T1000 (cell line): ENCODE measurements at regions not wholly inside any gene's neighbourhood (a gene's known extent, or its start where the extent isn't known, plus 50 kb on each side); places are given as distances from the start of the nearest gene placed in this dataset.
"Not testable (repeated sequence)": the region's sequence is repeated elsewhere in the genome, so short reads cannot be mapped to it uniquely, and the experiment has no call there.

Experiments used
- DNase-seq: peaks from one replicate; lab custom pipeline; 2025; ENCODE audit warnings: mixed read lengths; lab: John Stamatoyannopoulos, UW

GRCh38 chr12:46669720-46670119 lies 156.1 kb downstream of the SLC38A4 start:
- no peak for DNase-seq

DNA sequence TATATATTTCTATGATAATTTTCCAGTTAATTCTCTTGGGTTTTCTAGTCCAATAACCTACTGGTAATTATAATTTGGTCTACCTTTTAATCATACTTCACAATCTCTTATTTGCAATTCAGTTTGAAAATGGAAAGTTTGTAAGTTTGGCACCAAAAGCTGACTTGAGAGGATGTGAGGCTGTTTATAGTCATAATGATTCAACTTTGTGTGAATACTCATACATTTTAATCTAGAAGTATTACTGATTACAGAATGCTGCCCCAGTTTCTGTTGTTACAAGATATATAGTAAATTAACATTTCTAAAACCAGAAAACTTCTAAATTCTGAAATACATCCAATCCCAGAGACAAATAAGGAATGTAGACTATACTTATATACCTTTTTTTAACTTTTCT lies 158.2 kb downstream of the SLC38A4 start:
- DNase-seq = no peak

DNA sequence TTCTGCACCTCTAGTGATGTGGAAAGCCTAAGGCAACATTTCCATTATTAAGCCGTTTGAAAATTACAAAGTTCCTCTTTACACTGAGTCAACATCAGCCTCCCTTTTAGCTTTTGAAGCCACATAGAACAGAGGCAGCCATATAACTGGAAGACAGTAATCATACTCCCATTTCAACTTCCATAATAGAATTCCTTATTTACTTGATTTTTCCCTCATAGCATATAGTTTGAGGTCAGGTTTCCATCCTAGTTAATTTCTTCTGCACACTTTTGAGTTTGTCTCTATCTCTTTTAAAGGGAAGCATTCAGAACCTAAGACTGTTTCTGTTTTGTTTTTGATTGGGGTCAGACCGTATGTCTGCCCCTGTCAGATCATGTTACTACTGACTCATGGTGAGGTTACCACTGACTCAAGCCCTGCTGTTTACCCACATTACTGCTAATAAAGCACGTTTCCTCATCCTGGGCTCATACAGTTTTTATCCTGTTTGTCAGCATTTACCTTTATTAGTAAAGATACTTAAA lies 161.0 kb downstream of the SLC38A4 start:
- DNase-seq = peak; percentile 34

DNA sequence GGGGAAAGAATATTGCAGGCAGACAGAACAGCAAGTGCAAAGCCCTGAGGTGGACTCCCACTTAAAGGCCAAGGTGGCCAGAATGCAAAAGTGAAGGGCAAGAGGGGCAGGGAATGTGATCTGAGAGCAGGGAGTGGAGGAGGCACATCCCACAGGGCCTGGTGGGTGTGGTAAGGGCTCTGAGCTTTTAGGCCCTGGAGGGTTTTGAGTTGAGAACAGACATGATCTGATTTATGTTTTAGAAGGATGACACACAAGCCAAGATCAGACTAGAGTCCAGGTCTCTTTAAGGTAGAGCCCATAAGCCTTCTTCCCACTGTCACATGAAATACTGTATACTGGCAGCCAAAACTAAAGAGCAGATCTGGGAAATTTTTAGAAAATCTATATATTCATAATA lies 162.5 kb downstream of the SLC38A4 start:
- DNase-seq = no peak

- DNase-seq = no peak
Observed at GRCh38 chr12:46661110-46661845, 164.5 kb downstream of the SLC38A4 start.

- DNase-seq = no peak
Observed at GRCh38 chr12:46660719-46661109, 165.1 kb downstream of the SLC38A4 start.

DNA sequence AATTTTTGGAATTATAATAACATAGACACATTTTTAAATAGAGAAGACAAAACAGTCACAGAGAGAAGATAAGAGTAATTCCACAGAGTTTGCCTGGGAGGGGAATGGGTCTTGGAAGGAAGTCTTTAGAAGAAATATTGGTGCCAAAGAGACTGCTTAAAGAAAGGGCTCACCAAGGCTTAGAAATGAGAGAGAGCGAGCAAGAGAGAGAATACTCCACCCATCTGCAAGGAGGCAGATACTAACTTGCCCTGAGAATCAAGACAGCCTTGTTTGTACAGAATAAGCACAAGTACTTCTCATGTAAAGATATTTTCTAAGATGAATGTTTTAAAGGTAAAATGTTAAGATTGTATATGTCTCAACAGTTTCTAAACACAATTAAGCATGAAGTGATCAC lies 165.5 kb downstream of the SLC38A4 start:
- DNase-seq = no peak

- no peak for DNase-seq
Observed at GRCh38 chr12:46659824-46660223, 166.0 kb downstream of the SLC38A4 start.

DNA sequence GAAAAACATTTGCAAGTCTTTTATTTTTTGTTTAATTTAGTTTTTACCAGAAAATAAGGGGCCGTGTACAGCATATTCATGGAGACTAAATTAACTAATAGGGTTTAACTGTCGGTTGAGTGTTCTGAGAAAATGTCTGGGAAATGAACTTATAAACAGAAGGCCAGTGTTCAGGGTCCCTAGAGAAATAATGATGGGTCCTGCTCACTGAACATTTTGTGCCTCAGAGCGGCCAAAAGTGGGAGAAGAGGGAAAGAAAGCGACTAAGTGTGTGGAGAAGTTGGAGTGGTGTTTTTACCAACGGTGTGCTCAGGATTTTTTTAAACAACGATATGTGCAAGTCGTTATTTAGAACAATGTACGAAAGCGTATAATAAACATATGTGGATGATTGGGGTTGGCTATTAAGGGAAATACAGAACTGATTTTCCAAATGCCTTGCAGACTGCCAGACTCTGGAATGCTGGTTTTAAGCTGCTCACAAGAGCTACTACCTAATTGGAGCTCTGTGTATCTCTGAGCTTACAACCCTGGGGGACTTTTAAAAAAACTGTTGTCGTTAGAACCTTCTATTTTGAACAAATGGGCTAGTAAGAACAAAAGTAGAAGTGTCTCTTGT lies 166.7 kb downstream of the SLC38A4 start:
- DNase-seq = no peak

GRCh38 chr12:46657453-46658411 lies 168.1 kb downstream of the SLC38A4 start:
- no peak for DNase-seq

DNA sequence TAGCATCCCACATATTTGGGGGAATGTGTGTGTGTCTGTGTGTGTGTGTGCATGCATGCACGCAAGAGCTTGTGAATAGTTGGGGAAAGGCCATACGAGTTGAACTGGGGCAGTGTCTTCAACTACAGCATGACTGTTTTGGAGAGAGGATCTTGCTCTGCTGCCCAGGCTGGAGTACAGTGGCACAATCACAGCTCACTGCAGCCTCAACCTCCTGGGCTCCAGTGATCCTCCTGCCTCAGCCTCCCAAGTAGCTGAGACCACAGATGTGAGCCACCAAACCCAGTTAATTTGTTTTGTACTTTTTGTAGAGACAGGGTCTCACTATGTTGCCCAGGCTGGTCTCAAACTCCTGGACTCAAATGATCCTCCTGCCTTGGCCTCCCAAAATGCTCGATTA lies 169.8 kb downstream of the SLC38A4 start:
- not testable (repeated sequence) for DNase-seq

GRCh38 chr12:46653311-46653710 lies 172.5 kb downstream of the SLC38A4 start:
- no peak for DNase-seq

DNA sequence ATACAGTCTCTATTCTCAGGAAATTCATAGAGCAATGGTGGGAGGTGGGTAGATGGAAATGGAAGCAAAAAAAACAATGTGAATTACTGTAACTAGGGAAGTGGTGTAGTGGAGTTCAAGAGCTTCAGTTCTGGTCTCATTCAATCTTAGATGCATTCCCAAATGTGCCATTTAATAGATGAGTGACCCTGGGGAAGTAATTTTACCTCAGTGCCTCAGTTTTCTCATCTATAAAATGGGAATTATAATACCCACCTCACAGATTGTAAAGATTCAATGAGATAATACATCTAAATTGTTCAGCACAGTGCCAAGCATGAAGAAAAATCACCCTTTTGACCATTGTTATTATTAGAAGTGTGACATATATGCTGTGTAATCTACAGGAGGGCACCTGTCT lies 173.1 kb downstream of the SLC38A4 start:
- DNase-seq = no peak

- no peak for DNase-seq
Observed at GRCh38 chr12:46650688-46651087, 175.1 kb downstream of the SLC38A4 start.

- no peak for DNase-seq
Observed at GRCh38 chr12:46649433-46649832, 176.4 kb downstream of the SLC38A4 start.

DNA sequence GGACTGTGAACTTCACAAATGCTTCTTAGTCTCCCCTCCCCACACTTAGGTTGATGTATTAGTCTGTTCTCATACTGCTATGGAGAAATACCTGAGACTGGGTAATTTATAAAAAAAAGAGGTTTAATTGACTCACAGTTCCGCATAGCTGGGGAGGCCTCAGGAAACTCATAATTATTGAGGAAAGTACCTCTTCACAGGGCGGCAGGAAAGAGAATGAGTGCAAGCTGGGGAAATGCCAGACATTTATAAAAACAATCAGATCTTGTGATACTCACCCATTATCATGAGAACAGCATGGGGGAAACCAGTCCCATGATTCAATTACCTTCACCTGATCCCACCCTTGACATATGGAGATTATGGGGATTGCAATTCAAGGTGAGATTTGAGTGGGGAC lies 178.8 kb downstream of the SLC38A4 start:
- no peak for DNase-seq

DNA sequence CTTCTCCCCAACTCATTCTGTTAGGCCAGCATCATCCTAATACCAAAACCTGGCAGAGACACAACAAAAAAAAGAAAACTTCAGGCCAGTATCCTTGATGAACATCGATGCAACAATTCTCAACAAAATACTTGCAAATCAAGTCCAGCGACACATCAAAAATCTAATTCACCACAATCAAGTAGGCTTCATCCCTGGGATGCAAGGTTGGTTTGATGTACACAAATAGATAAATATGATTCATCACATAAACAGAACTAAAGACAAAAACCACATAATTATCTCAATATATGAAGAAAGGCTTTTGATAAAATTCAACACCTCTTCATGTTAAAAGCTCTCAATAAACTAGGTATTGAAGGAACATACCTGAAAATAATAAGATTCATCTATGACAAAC lies 184.1 kb downstream of the SLC38A4 start:
- DNase-seq = not testable (repeated sequence)

DNA sequence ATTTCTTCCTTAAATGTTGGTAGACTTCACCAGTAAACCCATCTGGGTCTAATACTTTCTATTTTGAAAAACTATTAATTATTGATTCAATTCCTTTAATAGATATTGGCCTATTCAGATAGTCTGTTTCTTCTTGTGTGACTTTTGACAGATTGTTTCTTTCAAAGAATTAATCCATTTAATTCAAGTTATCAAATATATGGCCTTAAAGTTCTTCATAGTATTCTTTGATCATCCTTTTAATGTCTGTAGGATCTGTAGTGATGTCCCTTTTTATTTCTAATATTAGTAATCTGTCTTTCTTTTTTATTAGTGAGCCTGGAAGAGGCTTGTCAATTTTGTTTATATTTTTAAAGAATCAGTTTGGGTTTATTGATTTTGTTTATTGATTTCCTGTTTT lies 190.0 kb downstream of the SLC38A4 start:
- DNase-seq = no peak

DNA sequence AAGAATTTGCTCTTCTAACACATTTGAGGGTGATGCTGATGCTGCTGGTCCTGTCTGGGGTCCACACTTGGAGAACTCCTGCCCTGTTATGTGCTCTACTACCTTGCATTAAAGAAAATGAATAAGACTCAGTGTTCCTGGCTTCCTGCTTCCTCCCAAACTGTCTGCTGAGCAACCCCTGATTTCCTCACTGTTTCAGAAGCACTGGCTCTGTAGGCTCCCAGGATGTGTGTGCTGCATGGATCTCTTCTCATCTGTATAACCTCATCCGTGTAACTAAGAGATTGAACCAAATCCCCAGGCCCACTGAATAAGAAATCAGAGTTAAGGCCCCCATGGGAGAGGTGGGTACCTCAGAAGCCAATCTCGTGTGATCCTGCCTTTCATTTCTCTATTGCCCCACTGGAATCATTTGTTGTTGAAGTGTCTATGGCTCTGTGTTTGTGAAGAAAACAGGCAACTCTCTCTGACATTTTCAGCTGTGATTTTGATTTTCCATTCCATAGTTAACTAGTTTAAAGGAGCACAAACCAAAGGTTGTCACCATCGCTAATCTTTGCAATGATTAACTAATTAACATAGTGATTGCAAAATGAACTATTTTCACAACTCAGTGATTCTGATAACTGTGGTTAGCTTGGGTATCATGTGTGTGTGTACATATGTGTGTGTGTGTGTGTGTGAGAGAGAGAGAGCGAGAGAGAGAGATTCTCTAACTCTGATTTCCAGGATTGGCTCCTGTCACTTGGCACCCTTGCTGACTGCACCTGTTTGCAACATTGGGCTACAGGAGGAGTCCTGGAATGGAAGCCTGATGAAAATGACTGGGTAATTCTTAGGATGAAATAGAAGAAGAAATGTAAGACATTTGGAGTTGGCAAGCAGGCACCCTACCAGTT lies 196.2 kb downstream of the SLC38A4 start:
- DNase-seq = no peak

- no peak for DNase-seq
Observed at GRCh38 chr12:46628176-46628575, 197.6 kb downstream of the SLC38A4 start.

- DNase-seq = no peak
Observed at GRCh38 chr12:46627686-46628085, 198.1 kb downstream of the SLC38A4 start.
